ENCODE measurements at regions not wholly inside any gene's neighbourhood (a gene's known extent, or its start where the extent isn't known, plus 50 kb on each side); places are given as distances from the start of the nearest gene placed in this dataset.

DNA sequence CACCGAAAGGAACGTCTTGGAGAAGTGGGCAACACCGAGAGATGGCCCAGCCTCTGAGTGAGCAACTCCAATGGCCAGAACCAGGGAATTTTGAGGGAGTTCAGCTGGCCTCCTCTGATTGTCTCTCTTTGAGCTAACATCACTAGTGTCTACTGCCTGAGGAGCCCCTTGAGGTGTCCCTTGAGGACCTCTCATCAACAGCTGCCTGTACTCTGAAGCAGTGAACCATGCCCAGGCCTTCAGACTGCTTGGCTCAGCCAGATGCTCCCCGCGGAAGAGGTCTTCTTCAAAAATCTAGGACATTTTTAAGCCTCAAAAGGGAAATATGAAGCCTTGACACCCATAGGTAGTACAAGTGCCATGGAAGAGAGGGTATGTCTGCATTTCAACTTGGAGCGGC, 430.4 kb downstream of the TXNL1 start:
- H3K4me3 Mint-ChIP-seq: no peak overlapping the region

DNA sequence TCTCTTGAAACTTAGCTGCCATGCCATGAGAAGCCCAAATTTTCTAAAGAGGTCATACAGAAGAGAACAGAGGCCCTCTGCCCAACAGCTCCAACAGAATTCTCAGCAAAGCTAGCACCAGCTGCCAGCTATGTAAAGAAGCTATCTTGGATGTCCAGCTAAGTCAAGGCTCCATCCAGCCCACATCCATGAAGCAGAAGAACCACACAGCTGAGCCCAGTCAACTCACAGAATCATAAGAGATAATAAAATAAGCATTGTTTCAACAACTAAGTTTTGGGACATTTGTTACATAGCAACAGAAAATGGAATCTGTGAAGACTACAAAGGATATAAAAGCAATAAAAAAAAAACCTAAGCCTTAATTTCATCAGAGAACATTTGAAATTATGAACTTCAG, 434.3 kb downstream of the TXNL1 start:
- no peak for DNase-seq
- POLR2A ChIA-PET: no interaction called here
- Mint-ChIP-seq H3K4me1 (ENCODE audit: low read depth) (no peaks in the 10 kb centered on the region), H3K4me3 (no peak overlapping the region), H3K27ac (no peak overlapping the region), H3K27me3 (ENCODE audit: low read depth) (no peaks in the 10 kb centered on the region), H3K36me3 (ENCODE audit: low read depth) (no peaks in the 10 kb centered on the region), H3K9me3 (ENCODE audit: insufficient read depth) (peaks cover 3% of the 10 kb centered on the region)
- ATAC-seq: no peak
- CTCF ChIA-PET: no interaction called here

More for the DNA sequence above, 430.4 kb downstream of the TXNL1 start:
- no peaks in the 10 kb centered on the region for H3K27me3 Mint-ChIP-seq (ENCODE audit: low read depth)
- no peaks in the 10 kb centered on the region for H3K36me3 Mint-ChIP-seq (ENCODE audit: low read depth)
- POLR2A ChIA-PET: no interaction called here
- no peak overlapping the region for H3K27ac Mint-ChIP-seq
- CTCF ChIA-PET: no interaction called here
- no peak for ATAC-seq
- peaks cover 3% of the 10 kb centered on the region for H3K9me3 Mint-ChIP-seq (ENCODE audit: insufficient read depth)
- DNase-seq: no peak
- no peaks in the 10 kb centered on the region for H3K4me1 Mint-ChIP-seq (ENCODE audit: low read depth)

DNA sequence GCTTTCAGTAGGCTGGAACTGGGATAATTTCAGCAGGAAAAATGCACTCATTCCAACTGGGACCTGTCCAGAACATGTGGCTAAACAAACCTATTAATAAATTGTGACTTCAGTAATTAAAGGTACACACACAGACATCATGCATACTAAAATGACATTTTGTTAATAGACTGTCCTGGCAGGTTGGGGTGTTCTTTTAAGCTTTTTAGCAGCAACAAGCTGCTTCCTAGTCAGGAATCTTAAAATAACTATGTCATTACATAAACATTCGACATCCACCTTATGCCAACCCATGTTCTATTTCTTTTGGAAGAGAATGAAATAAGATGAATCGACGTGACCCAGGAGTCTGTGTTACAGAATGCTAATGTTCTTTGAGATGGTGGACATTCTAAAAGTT, 435.7 kb downstream of the TXNL1 start:
- Mint-ChIP-seq H3K27me3 (ENCODE audit: low read depth) (no peaks in the 10 kb centered on the region), H3K36me3 (ENCODE audit: low read depth) (no peaks in the 10 kb centered on the region), H3K27ac (no peak overlapping the region), H3K4me3 (no peak overlapping the region), H3K4me1 (ENCODE audit: low read depth) (no peaks in the 10 kb centered on the region), H3K9me3 (ENCODE audit: insufficient read depth) (peaks cover 3% of the 10 kb centered on the region)
- CTCF ChIA-PET: no interaction called here
- DNase-seq (no peak), ATAC-seq (no peak)
- POLR2A ChIA-PET: no interaction called here

- Mint-ChIP-seq H3K4me3 (no peak overlapping the region), H3K36me3 (ENCODE audit: low read depth) (no peaks in the 10 kb centered on the region), H3K9me3 (ENCODE audit: insufficient read depth) (no peaks in the 10 kb centered on the region), H3K4me1 (ENCODE audit: low read depth) (no peaks in the 10 kb centered on the region), H3K27me3 (ENCODE audit: low read depth) (no peaks in the 10 kb centered on the region), H3K27ac (no peak overlapping the region)
- DNase-seq (no peak), ATAC-seq (no peak)
- CTCF ChIA-PET: no interaction called here
- POLR2A ChIA-PET: no interaction called here
Observed at GRCh38 chr18:56200381-56200911, 437.9 kb downstream of the TXNL1 start.

DNA sequence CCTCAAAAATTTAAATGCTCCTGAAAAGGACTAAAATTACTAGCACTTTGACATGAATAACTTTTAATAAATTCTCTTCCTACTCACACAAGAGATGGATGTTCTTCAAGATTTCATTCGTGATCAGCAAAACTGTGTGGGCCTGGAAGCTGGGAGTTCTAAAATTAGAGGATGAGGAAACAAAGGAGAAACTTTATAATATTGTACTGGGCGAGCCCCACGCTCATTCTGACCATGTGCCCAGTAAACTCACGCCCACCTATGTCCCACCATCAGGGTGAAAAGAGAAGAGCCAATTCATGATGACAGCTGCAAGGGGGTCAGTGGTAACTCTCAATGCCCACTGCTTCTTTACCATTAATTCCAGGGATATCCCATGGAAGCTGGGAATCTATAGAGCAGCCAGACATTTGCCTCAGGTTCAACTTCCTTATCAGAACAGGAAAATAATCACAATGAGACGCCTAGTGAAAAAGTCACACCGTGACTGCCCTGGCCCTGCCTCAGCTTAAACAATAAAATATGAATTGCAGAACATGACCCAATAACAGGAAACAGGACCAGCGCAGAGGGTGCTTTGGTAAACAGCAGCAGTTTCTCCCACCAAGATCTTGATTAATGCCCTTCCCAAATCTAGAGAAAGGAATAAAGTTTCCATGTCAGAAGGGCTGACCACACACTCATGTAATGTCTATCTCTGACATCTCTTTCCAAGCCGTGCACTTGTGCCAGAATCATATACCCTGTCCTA, 438.6 kb downstream of the TXNL1 start:
- Mint-ChIP-seq H3K4me1 (ENCODE audit: low read depth) (no peaks in the 10 kb centered on the region), H3K27me3 (ENCODE audit: low read depth) (no peaks in the 10 kb centered on the region), H3K36me3 (ENCODE audit: low read depth) (no peaks in the 10 kb centered on the region), H3K27ac (no peak overlapping the region), H3K9me3 (ENCODE audit: insufficient read depth) (no peaks in the 10 kb centered on the region), H3K4me3 (no peak overlapping the region)
- ATAC-seq (no peak), DNase-seq (no peak)
- ChIA-PET CTCF (no interaction called here), POLR2A (no interaction called here)

- Mint-ChIP-seq H3K4me1 (ENCODE audit: low read depth) (no peaks in the 10 kb centered on the region), H3K36me3 (ENCODE audit: low read depth) (no peaks in the 10 kb centered on the region), H3K9me3 (ENCODE audit: insufficient read depth) (no peaks in the 10 kb centered on the region), H3K27ac (no peak overlapping the region), H3K4me3 (no peak overlapping the region), H3K27me3 (ENCODE audit: low read depth) (no peaks in the 10 kb centered on the region)
- ChIA-PET POLR2A (no interaction called here), CTCF (no interaction called here)
- DNase-seq (no peak), ATAC-seq (no peak)
Observed at GRCh38 chr18:56197241-56197859, 441.0 kb downstream of the TXNL1 start.

- H3K27me3 Mint-ChIP-seq (ENCODE audit: low read depth): no peaks in the 10 kb centered on the region
- POLR2A ChIA-PET: no interaction called here
- CTCF ChIA-PET: no interaction called here
- no peak for DNase-seq
- H3K9me3 Mint-ChIP-seq (ENCODE audit: insufficient read depth): no peaks in the 10 kb centered on the region
- no peak for ATAC-seq
- no peak overlapping the region for H3K27ac Mint-ChIP-seq
- no peak overlapping the region for H3K4me3 Mint-ChIP-seq
- no peaks in the 10 kb centered on the region for H3K4me1 Mint-ChIP-seq (ENCODE audit: low read depth)
- H3K36me3 Mint-ChIP-seq (ENCODE audit: low read depth): no peaks in the 10 kb centered on the region
Observed at GRCh38 chr18:56196495-56197225, 441.7 kb downstream of the TXNL1 start.

DNA sequence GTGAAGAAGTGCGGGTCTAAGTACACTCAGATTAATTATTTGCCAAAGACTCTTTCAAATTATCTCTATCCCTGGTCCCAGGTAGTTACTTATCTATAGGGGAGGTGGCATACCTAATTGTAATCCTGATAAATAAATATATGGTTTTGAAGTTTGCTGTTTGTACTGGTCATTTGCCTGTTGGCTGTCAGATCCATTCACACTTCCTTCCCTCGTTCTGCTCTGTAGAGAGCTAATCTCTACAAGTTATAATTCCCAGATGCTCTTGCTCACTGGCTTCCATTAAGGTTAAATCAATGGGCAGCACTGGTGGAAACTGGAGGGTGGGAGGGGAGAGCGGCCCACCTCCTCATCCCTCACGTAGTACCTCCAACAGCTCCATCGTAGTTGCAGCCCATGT, 447.1 kb downstream of the TXNL1 start:
- ATAC-seq (no peak), DNase-seq (no peak)
- Mint-ChIP-seq H3K27me3 (ENCODE audit: low read depth) (no peaks in the 10 kb centered on the region), H3K4me3 (no peak overlapping the region), H3K4me1 (ENCODE audit: low read depth) (no peaks in the 10 kb centered on the region), H3K27ac (no peak overlapping the region), H3K9me3 (ENCODE audit: insufficient read depth) (no peaks in the 10 kb centered on the region), H3K36me3 (ENCODE audit: low read depth) (no peaks in the 10 kb centered on the region)
- ChIA-PET POLR2A (no interaction called here), CTCF (no interaction called here)

DNA sequence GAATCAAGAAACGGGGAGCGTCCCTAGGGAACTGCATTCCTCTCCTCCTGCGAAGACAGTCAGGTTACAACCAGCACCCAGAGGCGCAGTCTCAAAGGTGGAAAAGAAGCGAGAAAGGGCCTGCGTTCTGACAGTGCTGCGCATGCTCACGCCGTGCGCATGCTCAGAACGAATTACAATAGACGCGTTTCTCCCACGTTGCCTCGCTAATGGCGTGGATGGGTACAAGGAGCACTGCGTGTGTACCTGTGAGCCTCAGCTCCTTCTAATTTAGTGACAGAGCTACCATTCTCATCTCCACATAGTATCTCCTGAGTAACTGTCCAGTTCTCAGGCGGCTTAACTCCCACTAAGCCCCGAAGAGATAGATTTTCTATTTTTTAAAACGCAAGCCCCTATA, 448.8 kb downstream of the TXNL1 start:
- Mint-ChIP-seq H3K4me1 (ENCODE audit: low read depth) (no peaks in the 10 kb centered on the region), H3K27ac (no peak overlapping the region), H3K4me3 (no peak overlapping the region), H3K9me3 (ENCODE audit: insufficient read depth) (no peaks in the 10 kb centered on the region), H3K36me3 (ENCODE audit: low read depth) (no peaks in the 10 kb centered on the region), H3K27me3 (ENCODE audit: low read depth) (no peaks in the 10 kb centered on the region)
- DNase-seq (no peak), ATAC-seq (no peak)
- ChIA-PET CTCF (no interaction called here), POLR2A (no interaction called here)

DNA sequence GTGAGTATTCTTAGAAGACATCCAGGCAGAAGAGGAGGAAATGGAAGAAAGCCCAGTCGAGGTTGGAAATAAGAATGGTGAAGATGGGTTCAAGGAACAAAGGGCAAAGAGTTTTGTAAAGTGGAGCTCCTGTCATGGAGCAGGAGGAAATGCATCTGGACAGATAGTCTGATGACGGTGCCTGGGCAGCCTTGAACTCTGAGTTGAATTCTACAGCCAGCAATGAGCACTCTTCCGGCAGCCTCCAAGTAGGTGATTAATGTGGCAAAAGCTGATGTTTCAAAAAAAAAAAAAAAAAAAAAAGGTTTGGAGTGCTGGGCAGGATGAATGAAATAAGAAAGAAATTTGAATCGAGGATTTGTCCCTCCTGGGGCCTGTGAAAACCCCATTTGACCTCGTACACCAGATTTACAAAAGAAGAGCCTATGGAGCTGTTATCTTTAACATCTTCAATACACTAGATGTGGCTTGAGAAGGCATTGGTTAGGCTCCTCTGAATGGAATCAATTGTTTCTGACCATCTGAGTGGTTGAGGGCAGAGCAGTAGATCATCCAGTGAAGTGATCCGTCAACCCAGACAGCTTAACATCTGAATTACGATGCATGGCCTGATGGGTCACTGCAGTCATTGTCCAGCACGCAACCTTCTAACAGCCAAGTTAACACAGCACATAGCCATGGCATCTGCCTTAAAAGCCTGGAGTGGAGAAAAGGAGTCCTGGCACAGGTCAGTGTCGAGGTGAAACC, 449.7 kb downstream of the TXNL1 start:
- CTCF ChIA-PET: no interaction called here
- Mint-ChIP-seq H3K4me1 (ENCODE audit: low read depth) (no peaks in the 10 kb centered on the region), H3K27ac (no peak overlapping the region), H3K36me3 (ENCODE audit: low read depth) (no peaks in the 10 kb centered on the region), H3K9me3 (ENCODE audit: insufficient read depth) (no peaks in the 10 kb centered on the region), H3K4me3 (no peak overlapping the region), H3K27me3 (ENCODE audit: low read depth) (no peaks in the 10 kb centered on the region)
- POLR2A ChIA-PET: no interaction called here
- DNase-seq (no peak), ATAC-seq (no peak)

DNA sequence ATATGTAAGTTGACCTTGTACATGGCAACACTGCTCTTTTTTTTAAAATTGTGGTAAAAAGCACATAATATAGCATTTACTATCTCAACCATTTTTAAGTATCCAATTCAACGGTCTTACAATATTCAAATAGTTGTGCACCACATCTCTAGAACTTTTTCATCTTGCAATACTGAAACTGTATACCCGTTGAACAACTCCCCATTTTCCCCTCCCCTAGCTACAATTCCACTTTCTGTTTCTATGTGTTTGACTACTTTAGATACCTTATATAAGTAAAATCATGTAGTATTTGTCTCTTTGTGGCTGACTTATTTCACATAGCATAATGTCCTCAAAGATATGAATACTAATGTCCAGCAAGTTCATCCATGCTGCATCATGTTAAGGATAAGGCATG, 452.1 kb downstream of the TXNL1 start:
- Mint-ChIP-seq H3K36me3 (ENCODE audit: low read depth) (peaks cover 2% of the 10 kb centered on the region), H3K4me3 (no peak overlapping the region), H3K9me3 (ENCODE audit: insufficient read depth) (no peaks in the 10 kb centered on the region), H3K4me1 (ENCODE audit: low read depth) (no peaks in the 10 kb centered on the region), H3K27ac (no peak overlapping the region), H3K27me3 (ENCODE audit: low read depth) (no peaks in the 10 kb centered on the region)
- no peak for DNase-seq
- POLR2A ChIA-PET: no interaction called here
- CTCF ChIA-PET: no interaction called here
- ATAC-seq: no peak

GRCh38 chr18:56185126-56185525, 453.3 kb downstream of the TXNL1 start:
- ATAC-seq (no peak), DNase-seq (no peak)
- Mint-ChIP-seq H3K27ac (no peak overlapping the region), H3K27me3 (ENCODE audit: low read depth) (no peaks in the 10 kb centered on the region), H3K4me1 (ENCODE audit: low read depth) (no peaks in the 10 kb centered on the region), H3K9me3 (ENCODE audit: insufficient read depth) (no peaks in the 10 kb centered on the region), H3K36me3 (ENCODE audit: low read depth) (peaks cover 2% of the 10 kb centered on the region), H3K4me3 (no peak overlapping the region)
- ChIA-PET CTCF (no interaction called here), POLR2A (no interaction called here)

Measured in activated CD8-positive, alpha-beta T cell treated with anti-CD3 and anti-CD28 coated beads, Interleukin-2, amount 10 ng/mL, durations not matched to agents 7 days and 5 days (primary cell).